HUES6 (cell line): ENCODE measurements at regions not wholly inside any gene's neighbourhood (a gene's known extent, or its start where the extent isn't known, plus 50 kb on each side); places are given as distances from the start of the nearest gene placed in this dataset.
"Not testable (repeated sequence)": the region's sequence is repeated elsewhere in the genome, so short reads cannot be mapped to it uniquely, and the experiment has no call there.

Experiments used
- H3K27ac ChIP-seq: 2 replicates; pipeline ENCODE4 v1.7.0; 2013; ENCODE audit warnings: low read depth, mild to moderate bottlenecking, low read length, inconsistent platforms
- H3K27me3 ChIP-seq: 2 replicates; pipeline ENCODE4 v1.6.1; 2013; ENCODE audit warnings: low read length; ENCODE audit not compliant: control insufficient read depth, insufficient read depth
- H3K36me3 ChIP-seq: 2 replicates; pipeline ENCODE4 v1.6.1; 2013; ENCODE audit warnings: low read length; ENCODE audit not compliant: control insufficient read depth, insufficient read depth
- H3K4me1 ChIP-seq: 2 replicates; pipeline ENCODE4 v1.6.1; 2013; ENCODE audit warnings: low read length; ENCODE audit not compliant: control insufficient read depth, insufficient read depth
- H3K4me3 ChIP-seq: 2 replicates; pipeline ENCODE4 v1.5.1; 2013; ENCODE audit warnings: low read depth, low read length
- H3K9ac ChIP-seq: one replicate; pipeline ENCODE4 v1.6.1; 2013; ENCODE audit warnings: mild to moderate bottlenecking, low read length
- H3K9me3 ChIP-seq: 2 replicates; pipeline ENCODE4 v1.6.1; 2013; ENCODE audit warnings: low read depth, low read length; ENCODE audit not compliant: control insufficient read depth, insufficient read depth

DNA sequence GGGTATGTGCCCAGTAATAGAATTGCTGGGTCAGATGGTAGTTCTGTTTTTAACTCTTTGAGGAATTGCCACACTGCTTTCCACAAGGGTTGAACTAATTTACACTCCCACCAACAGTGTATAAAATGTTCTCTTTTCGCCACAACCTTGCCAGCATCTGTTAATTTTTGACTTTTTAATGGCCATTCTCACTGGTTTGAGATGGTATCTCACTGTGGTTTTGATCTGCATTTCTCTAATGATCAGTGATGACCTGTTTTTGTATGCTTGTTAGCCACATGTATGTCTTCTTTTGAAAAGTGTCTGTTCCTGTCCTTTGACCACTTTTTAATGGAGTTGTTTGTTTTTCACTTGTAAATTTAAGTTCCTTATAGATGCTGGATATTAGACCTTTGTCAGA lies 486.2 kb upstream of the TNP1 start:
- H3K9ac ChIP-seq, H3K27me3 ChIP-seq, H3K4me3 ChIP-seq, H3K4me1 ChIP-seq, H3K27ac ChIP-seq, H3K36me3 ChIP-seq, H3K9me3 ChIP-seq: not testable (repeated sequence)

DNA sequence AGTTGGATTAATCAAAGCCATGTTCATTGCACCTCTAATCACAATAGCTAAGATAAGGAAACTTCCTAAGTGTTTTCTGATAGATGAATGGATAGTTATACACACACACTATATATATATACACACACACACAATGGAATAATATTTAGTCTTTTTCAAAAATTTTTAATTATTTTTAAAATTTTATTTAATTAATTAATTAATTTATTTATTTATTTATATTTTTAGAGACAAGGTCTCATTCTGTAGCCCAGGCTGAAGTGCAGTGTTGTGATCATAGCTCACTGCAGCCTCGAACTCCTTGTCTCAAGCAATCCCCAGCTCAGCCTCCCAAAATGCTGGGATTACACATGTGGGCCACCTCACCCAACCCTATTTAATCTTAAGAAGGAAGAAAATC lies 481.0 kb upstream of the TNP1 start:
- H3K27ac ChIP-seq, result no peak overlapping the region
- no peaks in the 10 kb centered on the region; the same call in 1 of the 2 replicates for H3K27me3 ChIP-seq
- H3K9ac ChIP-seq, result no peak overlapping the region
- H3K4me1 ChIP-seq, result peaks cover 10% of the 10 kb centered on the region
- H3K4me3 ChIP-seq, result no peak overlapping the region
- no peaks in the 10 kb centered on the region for H3K9me3 ChIP-seq
- H3K36me3 ChIP-seq, result no peaks in the 10 kb centered on the region

GRCh38 chr2:217340176-217340575 lies 480.3 kb upstream of the TNP1 start:
- no peaks in the 10 kb centered on the region for H3K9me3 ChIP-seq
- no peaks in the 10 kb centered on the region; the same call in 1 of the 2 replicates for H3K27me3 ChIP-seq
- no peak overlapping the region for H3K4me3 ChIP-seq
- no peak overlapping the region for H3K27ac ChIP-seq
- H3K4me1 ChIP-seq, result peaks cover 10% of the 10 kb centered on the region
- H3K9ac ChIP-seq, result no peak overlapping the region
- H3K36me3 ChIP-seq, result no peaks in the 10 kb centered on the region

DNA sequence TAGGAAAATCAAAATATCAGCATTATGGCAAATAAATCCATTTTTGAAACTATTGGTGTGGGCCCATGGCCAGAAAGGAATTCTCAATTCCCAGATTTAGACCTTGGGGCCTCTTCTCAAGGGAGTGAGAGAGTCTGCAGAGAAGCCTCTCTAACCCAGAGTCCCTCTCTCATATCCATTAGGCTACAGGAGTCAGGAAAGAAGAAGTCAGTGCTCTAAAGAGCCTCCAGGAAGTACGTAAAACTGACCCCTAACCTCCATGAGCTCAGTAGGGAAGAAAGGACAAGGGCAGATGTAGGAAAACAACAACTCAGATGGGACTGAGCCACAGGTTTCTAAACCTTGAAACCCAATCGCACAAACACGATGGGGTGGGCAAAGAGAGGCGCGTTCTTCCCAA lies 479.9 kb upstream of the TNP1 start:
- H3K27ac ChIP-seq, result no peak overlapping the region
- no peaks in the 10 kb centered on the region for H3K36me3 ChIP-seq
- no peaks in the 10 kb centered on the region; the same call in 1 of the 2 replicates for H3K27me3 ChIP-seq

GRCh38 chr2:217338306-217338916 lies 478.5 kb upstream of the TNP1 start:
- Histone ChIP-seq H3K27ac (no peak overlapping the region), H3K4me1 (peaks cover 19% of the 10 kb centered on the region), H3K9me3 (no peaks in the 10 kb centered on the region), H3K9ac (no peak overlapping the region), H3K4me3 (no peak overlapping the region), H3K36me3 (no peaks in the 10 kb centered on the region), H3K27me3 (no peaks in the 10 kb centered on the region)

More for the DNA sequence above, 479.9 kb upstream of the TNP1 start:
- Histone ChIP-seq H3K9ac (no peak overlapping the region), H3K4me3 (no peak overlapping the region), H3K4me1 (peaks cover 13% of the 10 kb centered on the region), H3K9me3 (no peaks in the 10 kb centered on the region)

DNA sequence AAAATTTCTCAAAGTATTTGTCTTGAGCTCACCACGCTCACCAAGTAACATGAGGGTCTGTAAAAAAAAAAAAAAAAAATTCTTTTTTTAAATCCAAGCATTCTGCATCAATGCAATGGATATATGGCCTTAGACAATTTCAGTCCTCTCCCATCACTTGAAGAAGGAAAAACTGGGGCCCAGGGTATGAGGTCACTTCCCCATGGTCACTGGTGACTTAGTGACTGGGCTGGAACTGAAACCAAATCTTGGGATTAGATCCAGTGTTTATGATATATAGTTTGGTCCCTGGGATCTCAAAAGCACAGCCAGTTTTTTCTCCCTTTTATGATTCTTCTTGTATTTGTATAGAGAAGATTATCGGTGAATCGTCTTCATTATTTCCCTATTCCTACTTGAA lies 477.9 kb upstream of the TNP1 start:
- no peak overlapping the region for H3K27ac ChIP-seq
- H3K9me3 ChIP-seq, result no peaks in the 10 kb centered on the region
- H3K36me3 ChIP-seq, result no peaks in the 10 kb centered on the region
- no peaks in the 10 kb centered on the region for H3K27me3 ChIP-seq
- H3K9ac ChIP-seq, result no peak overlapping the region
- peaks cover 21% of the 10 kb centered on the region for H3K4me1 ChIP-seq
- no peak overlapping the region for H3K4me3 ChIP-seq

DNA sequence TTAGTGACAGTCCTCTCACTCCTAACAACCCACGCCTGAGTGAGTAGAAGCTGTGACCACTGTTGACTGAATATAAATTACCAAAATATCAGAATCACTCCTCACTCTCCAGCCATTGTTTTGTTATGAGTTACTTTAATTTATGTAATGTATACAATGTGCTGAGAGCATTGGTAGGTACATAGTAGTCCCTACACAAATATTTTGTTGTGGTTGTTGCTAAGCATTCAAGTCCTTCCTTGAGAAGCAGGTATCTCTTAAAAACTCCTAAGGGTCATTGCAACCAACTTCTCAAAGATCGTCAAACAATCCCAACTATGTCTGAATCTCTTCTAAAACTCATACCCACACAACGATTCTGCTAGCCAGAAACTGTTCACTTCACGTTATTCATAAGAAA lies 476.8 kb upstream of the TNP1 start:
- H3K27ac ChIP-seq, result no peak overlapping the region
- H3K27me3 ChIP-seq, result no peaks in the 10 kb centered on the region
- H3K9ac ChIP-seq, result no peak overlapping the region

DNA sequence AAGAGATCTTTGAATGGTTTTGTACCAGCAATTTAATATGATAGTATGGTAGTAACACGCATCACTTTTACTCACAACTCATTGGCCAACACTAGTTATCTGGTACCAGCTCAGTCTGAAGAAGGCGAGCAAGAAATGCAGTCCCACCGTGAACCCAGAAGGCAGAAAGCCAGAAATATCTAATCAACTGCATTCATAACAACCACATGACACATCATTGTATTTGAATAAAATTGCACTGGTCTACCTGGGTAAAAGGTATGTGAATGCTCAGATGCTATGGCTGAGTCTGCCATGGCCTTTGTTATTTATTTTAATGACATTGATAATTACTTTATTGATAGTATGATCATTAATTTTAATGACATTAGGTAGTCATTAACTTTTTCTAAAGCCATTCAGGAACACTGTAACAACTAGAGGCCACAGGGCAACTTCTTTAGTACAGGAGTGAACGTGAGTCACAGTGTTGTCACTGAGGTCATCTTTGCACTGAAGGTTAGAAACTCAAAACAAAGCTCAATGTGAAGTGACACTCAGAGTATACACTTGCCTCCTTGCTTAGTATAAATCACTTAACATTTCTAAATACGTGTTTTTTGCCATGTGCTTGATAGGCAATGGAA lies 475.6 kb upstream of the TNP1 start:
- Histone ChIP-seq H3K27ac (no peak overlapping the region), H3K4me3 (no peak overlapping the region), H3K4me1 (peaks cover 36% of the 10 kb centered on the region), H3K36me3 (no peaks in the 10 kb centered on the region), H3K9me3 (no peaks in the 10 kb centered on the region), H3K27me3 (no peaks in the 10 kb centered on the region), H3K9ac (no peak overlapping the region)

More for the DNA sequence above, 476.8 kb upstream of the TNP1 start:
- Histone ChIP-seq H3K36me3 (no peaks in the 10 kb centered on the region), H3K4me1 (peaks cover 25% of the 10 kb centered on the region), H3K9me3 (no peaks in the 10 kb centered on the region), H3K4me3 (no peak overlapping the region)

GRCh38 chr2:217334561-217334960 lies 474.7 kb upstream of the TNP1 start:
- Histone ChIP-seq H3K4me3 (no peak overlapping the region), H3K9ac (no peak overlapping the region), H3K9me3 (no peaks in the 10 kb centered on the region), H3K36me3 (no peaks in the 10 kb centered on the region), H3K4me1 (peaks cover 36% of the 10 kb centered on the region), H3K27ac (no peak overlapping the region), H3K27me3 (no peaks in the 10 kb centered on the region)

DNA sequence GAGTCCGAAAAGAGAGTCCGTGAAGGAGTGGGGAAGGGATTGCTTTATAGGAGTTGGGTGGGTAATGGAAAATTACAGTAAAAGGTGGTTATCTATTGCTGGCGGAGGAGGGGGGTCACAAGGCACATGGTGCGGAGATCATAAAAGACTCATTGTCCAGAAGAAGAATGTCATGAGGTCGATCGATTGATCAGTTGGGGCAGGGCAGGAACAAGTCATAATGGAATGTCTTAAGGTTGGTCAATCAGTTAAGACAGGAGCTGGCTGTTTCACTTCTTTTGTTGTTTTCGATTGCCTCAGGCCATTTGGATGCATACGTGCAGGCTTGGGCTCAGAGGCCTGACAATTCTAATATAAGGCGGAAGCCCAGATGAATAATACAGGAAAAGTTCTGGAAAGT lies 473.0 kb upstream of the TNP1 start:
- Histone ChIP-seq H3K36me3 (no peaks in the 10 kb centered on the region), H3K9ac (no peak overlapping the region), H3K27me3 (no peaks in the 10 kb centered on the region), H3K9me3 (no peaks in the 10 kb centered on the region), H3K4me3 (no peak overlapping the region), H3K4me1 (peaks cover 27% of the 10 kb centered on the region), H3K27ac (no peak overlapping the region)

- H3K27ac ChIP-seq, result no peak overlapping the region
Measured at GRCh38 chr2:217332417-217332791, 472.5 kb upstream of the TNP1 start.

More at GRCh38 chr2:217332417-217332791, 472.5 kb upstream of the TNP1 start:
- Histone ChIP-seq H3K36me3 (no peaks in the 10 kb centered on the region), H3K4me3 (no peak overlapping the region), H3K9ac (no peak overlapping the region), H3K27me3 (no peaks in the 10 kb centered on the region), H3K9me3 (no peaks in the 10 kb centered on the region), H3K4me1 (peaks cover 26% of the 10 kb centered on the region)
